ENCODE measurements at regions not wholly inside any gene's neighbourhood (a gene's known extent, or its start where the extent isn't known, plus 50 kb on each side); places are given as distances from the start of the nearest gene placed in this dataset.

GRCh38 chr13:53562419-53562818 is 533.8 kb downstream of the OLFM4 start:
- no peak for TF ChIP-seq ZFX (IDR thresholded peaks at IDR 0.05)
- no peak for TF ChIP-seq CTCF (conservative IDR thresholded peaks at IDR 0.05)

GRCh38 chr13:53568491-53568890 is 539.9 kb downstream of the OLFM4 start:
- no peak overlapping the region for H3K27ac ChIP-seq
- TF ChIP-seq CTCF (conservative IDR thresholded peaks at IDR 0.05) (no peak), ZFX (IDR thresholded peaks at IDR 0.05) (no peak)

More at GRCh38 chr13:53562419-53562818, 533.8 kb downstream of the OLFM4 start:
- no peak overlapping the region; the same call in 1 of the 2 replicates for H3K27ac ChIP-seq

GRCh38 chr13:53569453-53569852 is 540.8 kb downstream of the OLFM4 start:
- TF ChIP-seq CTCF (conservative IDR thresholded peaks at IDR 0.05) = no peak
- no peak for TF ChIP-seq ZFX (IDR thresholded peaks at IDR 0.05)
- no peak overlapping the region for H3K27ac ChIP-seq

GRCh38 chr13:53601113-53601512 is 572.5 kb downstream of the OLFM4 start:
- no peak overlapping the region for H3K27ac ChIP-seq
- TF ChIP-seq CTCF (conservative IDR thresholded peaks at IDR 0.05) = no peak
- TF ChIP-seq ZFX (IDR thresholded peaks at IDR 0.05) = no peak

- no peak for TF ChIP-seq ZFX (IDR thresholded peaks at IDR 0.05)
- no peak for TF ChIP-seq CTCF (conservative IDR thresholded peaks at IDR 0.05)
- no peak overlapping the region for H3K27ac ChIP-seq
Observed at GRCh38 chr13:53605326-53605725, 576.7 kb downstream of the OLFM4 start.

- no peak overlapping the region for H3K27ac ChIP-seq
- no peak for TF ChIP-seq CTCF (conservative IDR thresholded peaks at IDR 0.05)
- TF ChIP-seq ZFX (IDR thresholded peaks at IDR 0.05) = no peak
Observed at GRCh38 chr13:53612200-53612599, 583.6 kb downstream of the OLFM4 start.

GRCh38 chr13:53622456-53622855 is 593.8 kb downstream of the OLFM4 start:
- no peak overlapping the region for H3K27ac ChIP-seq
- TF ChIP-seq CTCF (conservative IDR thresholded peaks at IDR 0.05) (no peak), ZFX (IDR thresholded peaks at IDR 0.05) (no peak)
